Gastroesophageal sphincter (tissue), 3 donors: ENCODE measurements at regions not wholly inside any gene's neighbourhood (a gene's known extent, or its start where the extent isn't known, plus 50 kb on each side); places are given as distances from the start of the nearest gene placed in this dataset.

ENCODE experiments used
- POLR2A ChIP-seq, 2 donors: fragments of 450-650 bp; IDR thresholded peaks; one replicate each; pipeline ENCODE4 v1.6.1; 2017; ENCODE audit warnings: antibody characterized with exemption in 2 of 2, mild to moderate bottlenecking in 2 of 2, moderate library complexity in 1 of 2
- TF ChIP-seq, protein P1 (sequence below), 4 experiments: fragments of 200-600 bp in 2 of 4; fragments of 450-650 bp in 2 of 4; sonication (generic) in 1 of 4; IDR thresholded peaks; one replicate each; pipeline ENCODE4 v1.5.1; 2017 to 2019; ENCODE audit warnings: antibody characterized with exemption in 4 of 4, mild to moderate bottlenecking in 2 of 4, moderate library complexity in 2 of 4

DNA sequence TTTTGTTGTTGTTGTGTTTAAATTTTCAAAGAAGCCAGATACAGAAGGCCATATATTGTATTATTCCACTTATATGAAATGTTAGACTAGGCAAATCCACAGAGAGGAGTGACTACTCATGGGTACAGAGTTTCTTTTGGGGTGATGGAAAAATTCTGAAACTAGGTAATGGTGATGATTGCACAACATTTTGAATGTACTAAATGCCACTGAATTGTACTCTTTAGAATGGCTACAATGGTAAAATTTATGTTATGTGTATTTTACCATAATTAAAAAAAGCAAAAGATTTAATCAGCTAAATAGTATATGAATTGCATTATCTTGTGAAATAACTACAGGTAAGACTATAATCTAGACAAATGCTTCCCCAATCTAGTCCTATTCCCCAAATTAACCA, 733.6 kb upstream of the TMEM132C start:
- no peak for TF ChIP-seq POLR2A (IDR thresholded peaks at IDR 0.05)
- TF ChIP-seq, protein P1, sequence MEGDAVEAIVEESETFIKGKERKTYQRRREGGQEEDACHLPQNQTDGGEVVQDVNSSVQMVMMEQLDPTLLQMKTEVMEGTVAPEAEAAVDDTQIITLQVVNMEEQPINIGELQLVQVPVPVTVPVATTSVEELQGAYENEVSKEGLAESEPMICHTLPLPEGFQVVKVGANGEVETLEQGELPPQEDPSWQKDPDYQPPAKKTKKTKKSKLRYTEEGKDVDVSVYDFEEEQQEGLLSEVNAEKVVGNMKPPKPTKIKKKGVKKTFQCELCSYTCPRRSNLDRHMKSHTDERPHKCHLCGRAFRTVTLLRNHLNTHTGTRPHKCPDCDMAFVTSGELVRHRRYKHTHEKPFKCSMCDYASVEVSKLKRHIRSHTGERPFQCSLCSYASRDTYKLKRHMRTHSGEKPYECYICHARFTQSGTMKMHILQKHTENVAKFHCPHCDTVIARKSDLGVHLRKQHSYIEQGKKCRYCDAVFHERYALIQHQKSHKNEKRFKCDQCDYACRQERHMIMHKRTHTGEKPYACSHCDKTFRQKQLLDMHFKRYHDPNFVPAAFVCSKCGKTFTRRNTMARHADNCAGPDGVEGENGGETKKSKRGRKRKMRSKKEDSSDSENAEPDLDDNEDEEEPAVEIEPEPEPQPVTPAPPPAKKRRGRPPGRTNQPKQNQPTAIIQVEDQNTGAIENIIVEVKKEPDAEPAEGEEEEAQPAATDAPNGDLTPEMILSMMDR (IDR thresholded peaks at IDR 0.05): no peak
